ENCODE measurements at regions not wholly inside any gene's neighbourhood (a gene's known extent, or its start where the extent isn't known, plus 50 kb on each side); places are given as distances from the start of the nearest gene placed in this dataset.

DNA sequence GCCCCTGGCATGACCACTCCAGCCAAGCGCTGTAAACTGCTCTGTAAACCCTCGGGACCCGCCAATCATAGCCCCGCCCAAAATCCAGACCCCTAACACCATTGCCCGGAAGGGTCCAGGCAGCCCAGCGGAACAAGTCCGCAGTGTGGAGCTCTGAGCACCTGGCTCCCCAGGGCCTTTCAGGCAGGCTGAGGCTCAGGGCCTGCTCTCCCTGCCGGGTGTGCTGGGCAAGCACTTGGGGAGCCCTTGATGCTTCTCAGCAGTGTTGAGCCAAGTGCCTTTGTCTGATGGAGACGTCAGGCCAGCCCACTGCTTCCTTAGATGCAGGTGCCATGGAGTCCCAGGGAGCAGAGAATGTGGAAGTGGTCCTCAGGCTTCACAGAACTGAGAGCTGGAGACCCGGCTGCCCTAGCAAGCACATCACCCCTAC lies 106.2 kb downstream of the TLE3 start:
- Mint-ChIP-seq H3K27ac (no peak overlapping the region), H3K27me3 (peaks cover 14% of the 10 kb centered on the region), H3K4me1 (ENCODE audit: low read depth) (peaks cover 7% of the 10 kb centered on the region), H3K36me3 (ENCODE audit: low read depth) (no peaks in the 10 kb centered on the region), H3K9me3 (no peaks in the 10 kb centered on the region), H3K4me3 (no peak overlapping the region)
- intact Hi-C loops (cut with micrococcal nuclease) = no loop called here

DNA sequence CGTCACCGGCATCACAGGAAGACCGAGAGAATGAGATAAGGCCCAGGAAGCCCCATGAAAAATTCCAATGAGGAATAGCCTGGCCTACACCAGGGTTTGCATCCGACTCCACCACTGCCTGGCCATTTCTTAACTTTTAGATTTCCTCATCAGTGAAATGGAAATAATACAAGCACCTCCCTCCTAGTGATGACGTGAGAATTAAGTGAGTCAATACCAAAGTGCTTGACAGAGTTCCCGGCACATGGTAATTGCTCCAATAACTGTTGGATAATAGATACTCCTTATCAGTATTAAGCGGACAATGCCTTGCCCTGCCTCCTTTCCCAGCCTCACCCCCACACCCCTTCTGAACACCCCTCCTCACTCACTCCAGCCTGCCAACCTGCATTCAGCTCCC lies 105.4 kb downstream of the TLE3 start:
- intact Hi-C loops (cut with micrococcal nuclease) = no loop called here
- no peak overlapping the region for H3K27ac Mint-ChIP-seq
- peaks cover 8% of the 10 kb centered on the region for H3K4me1 Mint-ChIP-seq (ENCODE audit: low read depth)
- no peak overlapping the region for H3K4me3 Mint-ChIP-seq
- H3K27me3 Mint-ChIP-seq = peaks cover 9% of the 10 kb centered on the region
- H3K9me3 Mint-ChIP-seq = no peaks in the 10 kb centered on the region
- no peaks in the 10 kb centered on the region for H3K36me3 Mint-ChIP-seq (ENCODE audit: low read depth)

DNA sequence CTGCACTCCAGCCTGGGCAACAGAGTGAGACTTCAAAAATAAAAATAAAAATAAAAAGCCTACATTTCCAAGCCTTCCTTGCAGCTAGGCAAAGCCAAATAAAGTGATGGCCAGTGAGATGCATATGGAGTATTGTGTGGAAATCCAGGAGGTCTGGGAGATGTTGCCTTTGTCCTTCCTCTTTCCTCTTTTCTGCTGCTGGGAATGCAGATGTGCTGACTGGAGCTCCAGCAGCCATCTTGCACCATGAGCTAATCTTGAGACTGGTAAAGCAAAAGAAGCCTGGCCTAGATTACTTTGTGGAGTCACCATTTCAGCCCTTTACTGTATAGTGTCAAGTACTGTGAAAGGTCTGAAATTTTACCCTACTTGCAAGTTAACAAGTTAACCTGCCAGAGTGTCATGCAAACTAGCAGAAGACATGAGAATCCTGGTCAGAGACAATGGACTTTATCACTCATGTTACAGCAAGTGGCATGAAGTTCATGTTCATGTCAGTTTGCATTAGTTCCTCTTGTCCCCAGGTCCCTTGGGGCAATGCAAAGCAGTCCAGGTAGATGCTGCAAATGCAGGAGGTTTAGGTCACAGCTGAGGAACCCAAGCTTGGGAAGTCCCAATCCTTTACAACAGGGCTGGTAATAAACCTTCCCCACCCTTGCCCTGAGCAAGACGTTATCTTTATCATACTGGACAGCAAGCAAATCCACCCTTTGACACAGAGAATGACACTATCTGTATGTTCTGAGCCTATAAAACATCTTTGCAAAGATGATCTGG lies 103.1 kb downstream of the TLE3 start:
- H3K4me1 Mint-ChIP-seq (ENCODE audit: low read depth) = peaks cover 17% of the 10 kb centered on the region
- intact Hi-C loops (cut with micrococcal nuclease) = no loop called here

DNA sequence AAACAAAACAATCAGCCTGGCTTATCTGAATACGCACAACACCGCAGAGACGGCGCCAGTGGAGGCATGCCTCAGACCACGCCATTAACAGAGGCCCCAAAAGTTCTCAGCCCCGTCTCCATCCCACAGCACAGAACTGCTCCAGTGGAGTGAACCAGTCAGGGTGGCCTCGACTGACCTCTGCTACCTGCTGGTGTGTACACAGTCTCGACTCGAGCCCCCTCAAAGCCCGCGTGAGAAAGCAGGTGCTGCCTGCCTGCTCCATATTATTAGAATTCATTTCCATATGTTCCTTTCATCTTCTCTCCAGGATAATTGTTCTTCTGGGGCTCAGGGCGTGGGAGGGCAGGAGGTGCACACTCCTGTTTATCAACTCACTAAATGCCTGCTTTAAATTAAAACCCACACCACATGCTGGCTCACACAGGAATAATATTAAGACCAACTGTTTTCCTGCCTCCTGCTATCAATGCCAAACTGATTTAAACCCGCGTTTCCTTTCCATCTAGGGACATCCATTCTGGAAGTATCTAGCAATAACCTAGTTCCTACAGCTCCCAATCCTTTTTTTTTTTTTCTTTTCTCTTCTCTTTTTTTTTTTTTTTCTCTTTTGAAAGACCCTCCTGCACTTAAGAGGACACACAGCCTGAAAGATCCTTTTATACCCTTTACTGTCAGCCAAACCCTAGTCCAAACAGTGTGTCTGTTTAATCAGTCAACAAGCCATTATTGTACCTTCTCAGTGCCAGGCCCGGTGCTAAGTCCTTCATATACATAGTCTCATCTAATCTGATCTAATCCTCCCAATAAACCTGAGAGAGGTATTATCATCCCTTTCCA lies 101.2 kb downstream of the TLE3 start:
- H3K36me3 Mint-ChIP-seq (ENCODE audit: low read depth) = no peaks in the 10 kb centered on the region
- H3K4me3 Mint-ChIP-seq = no peak overlapping the region
- H3K4me1 Mint-ChIP-seq (ENCODE audit: low read depth) = peaks cover 17% of the 10 kb centered on the region
- H3K9me3 Mint-ChIP-seq = no peaks in the 10 kb centered on the region
- intact Hi-C loops (cut with micrococcal nuclease) = no loop called here
- peaks cover 5% of the 10 kb centered on the region for H3K27me3 Mint-ChIP-seq
- H3K27ac Mint-ChIP-seq = no peak overlapping the region

More for the DNA sequence above, 103.1 kb downstream of the TLE3 start:
- Mint-ChIP-seq H3K27ac (no peak overlapping the region), H3K27me3 (peaks cover 3% of the 10 kb centered on the region), H3K36me3 (ENCODE audit: low read depth) (no peaks in the 10 kb centered on the region), H3K4me3 (no peak overlapping the region), H3K9me3 (no peaks in the 10 kb centered on the region)

DNA sequence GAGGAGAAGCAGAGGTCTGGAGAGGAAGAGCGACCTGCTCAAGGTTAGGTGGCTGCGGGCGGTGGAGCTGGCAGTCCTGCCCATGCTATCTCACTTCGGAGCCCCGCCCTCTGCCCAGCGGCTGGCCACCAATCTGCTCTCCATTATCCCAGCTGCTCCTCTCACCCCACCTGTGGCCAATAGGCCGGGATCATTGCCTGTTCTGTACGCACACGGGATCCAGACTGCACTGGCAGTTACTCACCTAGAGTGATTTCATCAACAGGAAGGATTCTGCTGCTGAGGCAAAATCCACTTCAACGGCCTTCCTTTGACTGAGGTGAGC lies 100.6 kb downstream of the TLE3 start:
- H3K9me3 Mint-ChIP-seq = no peaks in the 10 kb centered on the region
- H3K4me3 Mint-ChIP-seq = no peak overlapping the region
- H3K4me1 Mint-ChIP-seq (ENCODE audit: low read depth) = peaks cover 17% of the 10 kb centered on the region
- no peaks in the 10 kb centered on the region for H3K36me3 Mint-ChIP-seq (ENCODE audit: low read depth)
- peaks cover 5% of the 10 kb centered on the region for H3K27me3 Mint-ChIP-seq
- intact Hi-C loops (cut with micrococcal nuclease) = no loop called here
- H3K27ac Mint-ChIP-seq = no peak overlapping the region

All from dendritic cell treated with granulocyte-macrophage colony-stimulating factor and Interleukin-4, amounts not matched to agents 40 ng/mL and 50 ng/mL, for 4 days (primary cell).